Skin of body (tissue), 1 donor: ENCODE measurements at regions not wholly inside any gene's neighbourhood (a gene's known extent, or its start where the extent isn't known, plus 50 kb on each side); places are given as distances from the start of the nearest gene placed in this dataset.
A peak's percentile ranks its signal among the peaks of the same experiment; 100 is the strongest.
"Not testable (repeated sequence)": the region's sequence is repeated elsewhere in the genome, so short reads cannot be mapped to it uniquely, and the experiment has no call there.

Experiments
- DNase-seq: peaks from one replicate; lab custom pipeline; 2025; lab: John Stamatoyannopoulos, UW

DNA sequence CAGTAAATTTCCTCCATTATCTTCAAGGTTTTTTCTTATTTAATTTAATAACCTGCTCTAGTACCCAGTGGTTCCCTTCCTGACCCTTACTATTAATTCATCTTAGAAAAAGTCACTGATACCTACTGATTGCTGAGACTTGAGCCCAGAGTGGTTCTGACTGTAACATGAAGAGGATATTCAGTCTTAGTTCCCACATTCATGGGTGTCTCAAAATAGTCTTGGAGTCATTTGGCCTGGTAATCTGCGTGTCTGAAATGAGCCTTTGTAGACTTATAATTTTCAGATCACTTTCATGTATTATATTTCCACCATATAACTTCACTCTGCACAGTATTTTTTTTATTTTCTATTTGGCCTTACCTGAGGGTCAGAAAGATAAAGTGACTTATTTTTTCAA is 732.0 kb upstream of the KIF2B start:
- no peak for DNase-seq

DNA sequence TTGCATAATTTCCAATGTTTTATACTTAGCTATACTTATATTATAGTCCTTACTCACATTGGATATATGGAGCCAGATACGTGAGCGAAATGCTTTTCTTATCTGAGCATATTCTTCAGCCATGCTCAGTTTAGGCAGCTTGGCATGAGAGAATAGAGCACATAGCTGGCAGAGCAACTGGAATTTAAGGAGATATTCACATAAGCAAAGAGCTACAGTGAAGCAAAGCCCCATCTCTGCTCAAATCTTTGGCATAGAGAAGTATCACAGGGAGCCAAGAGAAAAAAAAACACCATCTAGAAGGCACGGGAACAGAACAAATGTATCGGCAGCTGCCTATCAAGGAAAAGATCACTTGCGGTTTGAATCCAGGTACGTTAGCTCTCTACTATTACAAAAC is 734.2 kb upstream of the KIF2B start:
- DNase-seq, result no peak

DNA sequence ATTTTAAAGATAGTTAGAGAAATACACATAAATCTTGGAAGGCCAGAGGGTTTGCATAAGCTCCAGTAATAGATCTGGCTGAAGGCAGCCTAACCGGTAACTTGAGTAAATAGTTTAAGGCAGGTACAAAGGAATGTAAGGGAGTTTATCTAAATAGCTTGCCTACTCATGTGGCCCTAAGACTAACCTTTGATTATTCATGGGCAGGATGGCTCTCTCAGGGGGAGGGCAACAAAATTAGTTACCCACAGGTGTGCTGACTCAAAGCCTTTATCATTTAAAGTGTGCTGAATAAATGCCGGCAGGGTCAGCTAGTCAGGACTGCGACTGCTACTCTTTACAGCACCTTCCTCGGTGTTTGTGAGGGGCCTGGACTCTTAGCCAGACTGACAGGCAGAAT is 761.3 kb upstream of the KIF2B start:
- no peak for DNase-seq

DNA sequence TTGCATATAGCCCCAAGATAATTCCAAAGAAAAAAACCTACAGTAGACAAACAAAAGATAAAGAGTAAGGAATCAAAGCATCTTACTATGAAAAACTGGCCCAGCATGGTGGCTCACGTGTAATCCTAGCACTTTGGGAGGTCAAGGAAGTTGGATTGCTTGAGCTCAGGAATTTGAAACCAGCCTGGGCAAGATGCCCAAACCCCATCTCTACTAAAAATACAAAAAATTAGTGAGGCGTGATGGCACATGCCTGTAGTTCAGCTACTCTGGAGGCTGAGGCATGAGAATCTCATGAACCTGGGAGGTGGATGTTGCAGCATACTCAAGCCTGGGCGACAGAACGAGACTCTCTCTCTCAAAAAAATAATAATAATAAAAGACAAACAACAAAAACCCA is 764.7 kb upstream of the KIF2B start:
- DNase-seq, result no peak

DNA sequence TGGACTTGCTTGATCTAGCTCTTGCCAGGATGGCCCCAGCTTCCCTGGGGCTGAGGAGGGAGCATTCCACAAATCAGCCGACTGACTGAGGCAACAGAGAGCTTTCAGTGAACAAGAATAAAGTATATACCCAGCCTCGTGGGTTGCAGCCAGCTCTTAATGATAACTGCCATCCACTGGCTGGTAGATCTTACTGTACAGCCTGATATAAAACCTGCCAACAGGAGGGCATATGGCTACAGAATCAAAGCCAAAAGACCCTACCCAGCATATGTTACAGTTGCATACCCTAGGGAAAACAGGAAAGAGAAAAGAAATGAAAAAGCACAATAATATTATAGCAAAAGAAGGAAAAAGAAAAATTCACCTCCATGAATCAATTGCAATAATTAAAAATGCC is 775.9 kb upstream of the KIF2B start:
- no peak for DNase-seq

DNA sequence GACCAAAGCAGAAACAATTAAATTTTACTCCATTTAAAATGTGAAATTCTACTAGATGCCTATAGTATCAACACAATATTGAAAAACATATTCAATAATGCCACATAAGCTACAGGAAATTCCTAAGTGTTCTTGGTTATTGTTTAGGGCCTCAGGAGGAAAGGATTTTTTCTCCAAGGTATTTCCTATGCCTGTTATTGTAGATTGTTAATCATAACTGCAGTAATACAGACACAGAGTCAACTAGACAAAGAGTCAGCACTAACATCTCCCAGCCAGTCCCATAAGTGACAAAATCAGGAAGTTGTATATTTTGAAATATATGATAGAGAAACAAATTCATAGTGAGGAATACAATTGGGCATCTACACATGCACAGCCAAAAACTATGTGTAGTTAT is 782.7 kb upstream of the KIF2B start:
- DNase-seq, result no peak

DNA sequence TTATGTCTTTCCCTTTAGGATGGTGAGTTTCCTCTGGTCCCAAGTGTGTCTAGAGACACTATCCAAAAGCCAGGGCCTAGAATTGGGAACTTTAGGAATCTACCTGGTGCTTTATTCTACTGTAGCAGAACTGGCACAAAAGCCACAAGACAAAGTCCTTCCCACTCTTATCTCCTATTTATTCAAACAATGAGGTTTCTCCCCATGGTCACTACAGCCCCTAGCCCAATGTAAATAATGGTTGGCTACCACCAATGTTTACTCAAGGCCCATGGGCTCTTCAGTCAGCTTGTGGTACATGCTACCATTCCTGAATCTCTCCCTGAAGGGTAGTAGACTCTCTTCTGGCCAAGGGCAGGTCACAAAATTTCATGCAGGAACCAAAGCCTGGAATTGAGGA is 789.4 kb upstream of the KIF2B start:
- no peak for DNase-seq

DNA sequence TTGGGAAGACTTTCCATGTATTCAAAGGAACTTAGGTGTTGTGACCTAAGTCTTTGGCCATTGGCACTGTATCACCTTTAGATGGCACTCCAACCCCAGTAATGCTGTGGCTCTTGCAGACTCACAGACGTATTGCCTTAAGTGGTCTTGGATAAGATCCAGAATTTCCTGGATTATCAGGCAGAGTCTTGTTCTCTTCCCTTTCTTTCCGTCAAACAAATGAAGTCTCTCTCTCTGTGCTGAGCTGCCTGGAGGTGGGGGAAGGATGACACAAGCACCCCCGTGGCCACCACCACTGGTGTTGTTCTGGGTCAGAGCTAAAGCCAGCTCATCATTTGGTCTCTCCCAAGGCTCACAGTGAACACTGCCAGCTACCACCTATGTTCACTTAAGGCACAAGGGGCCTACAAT is 789.9 kb upstream of the KIF2B start:
- peak; percentile 49 for DNase-seq

DNA sequence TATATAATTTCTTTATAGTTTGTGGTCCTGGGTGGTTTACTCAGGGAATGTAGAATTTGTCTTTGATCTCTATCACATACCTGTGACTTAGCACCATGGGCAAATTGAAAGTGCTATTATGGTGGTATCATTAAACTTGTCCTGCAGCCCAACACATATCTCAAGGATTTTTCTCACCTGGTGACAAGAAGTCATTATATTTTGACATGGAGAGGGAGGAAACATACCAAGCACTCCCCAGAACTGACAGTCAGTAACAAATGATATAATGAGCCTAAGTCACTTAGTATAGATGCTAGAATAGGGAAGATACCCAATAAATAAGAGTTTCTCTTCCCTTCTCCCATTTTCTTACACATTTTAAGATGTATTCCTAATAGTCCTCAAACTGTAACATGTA is 805.5 kb upstream of the KIF2B start:
- DNase-seq, result no peak

DNA sequence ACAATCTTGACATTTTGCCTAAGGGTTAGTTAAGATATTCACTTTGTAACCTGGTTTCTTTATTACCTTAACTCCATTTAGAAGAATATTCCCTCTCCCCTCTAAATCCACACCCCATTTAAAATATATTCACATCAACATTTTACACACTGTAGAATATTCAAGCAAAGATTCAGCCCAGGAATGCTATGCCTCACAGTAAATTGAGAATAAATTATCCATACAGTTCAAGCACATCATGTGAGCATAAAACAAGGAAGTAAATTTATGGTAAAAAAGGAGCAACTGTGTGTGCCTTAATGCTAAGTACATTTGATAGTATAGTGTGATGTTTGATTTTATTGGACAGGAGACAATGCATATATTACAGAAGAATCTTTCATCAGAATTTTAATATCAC is 806.6 kb upstream of the KIF2B start:
- DNase-seq, result no peak

DNA sequence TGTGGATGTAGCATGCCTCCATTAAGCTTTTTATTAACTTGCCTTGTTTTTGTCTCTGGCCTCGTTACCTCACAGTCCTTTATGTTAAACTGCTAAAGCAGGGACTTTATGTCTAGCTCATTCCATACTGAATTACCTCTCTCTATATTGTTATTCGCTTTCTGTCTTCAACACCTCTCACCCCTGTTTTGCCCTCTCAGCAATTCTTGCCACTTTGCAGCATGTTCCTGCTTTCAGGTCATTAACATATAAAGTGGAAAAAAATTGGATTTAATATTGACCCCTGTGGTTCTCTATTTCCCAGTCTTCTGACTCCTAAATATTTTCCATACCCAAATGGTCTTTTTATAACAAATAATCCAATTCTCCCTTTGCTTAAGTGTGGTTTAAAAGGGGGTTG is 810.4 kb upstream of the KIF2B start:
- DNase-seq, result no peak

DNA sequence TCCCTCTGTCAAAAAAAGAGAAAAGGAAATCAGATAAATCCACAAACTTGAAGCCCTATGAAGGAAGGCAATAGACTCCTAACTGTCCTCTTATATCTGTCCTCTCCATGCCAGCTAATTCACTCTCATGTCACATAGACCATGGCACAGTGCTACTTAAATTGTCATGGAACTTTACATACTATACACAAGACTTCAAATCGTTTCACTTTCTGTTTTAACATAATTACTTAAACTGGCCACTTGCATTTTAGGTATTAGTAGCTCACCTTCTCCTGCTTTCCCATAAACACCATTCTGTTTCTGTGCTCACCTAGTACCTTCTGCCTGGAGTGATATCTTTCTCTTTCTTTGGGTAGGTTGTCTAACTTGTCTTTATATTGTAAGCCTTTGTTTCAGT is 816.7 kb upstream of the KIF2B start:
- DNase-seq, result no peak

DNA sequence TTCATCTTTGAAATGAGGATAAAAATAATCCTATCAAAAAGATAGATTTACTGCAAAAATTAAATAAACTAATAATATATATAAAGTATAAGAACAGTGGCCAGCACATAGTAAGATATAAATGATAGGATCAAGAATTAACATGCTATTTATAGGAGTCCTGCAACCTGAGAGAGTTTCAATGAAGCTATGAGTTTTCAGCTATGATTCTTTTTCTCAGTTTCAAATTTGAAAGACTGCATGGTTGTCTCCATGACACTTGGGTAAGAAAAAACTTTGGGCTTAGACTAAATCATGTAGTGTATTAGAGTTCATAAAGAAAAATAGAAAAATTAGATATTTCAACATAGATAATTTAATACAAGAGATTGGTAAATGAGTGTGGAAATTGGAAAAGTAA is 817.8 kb upstream of the KIF2B start:
- no peak for DNase-seq

DNA sequence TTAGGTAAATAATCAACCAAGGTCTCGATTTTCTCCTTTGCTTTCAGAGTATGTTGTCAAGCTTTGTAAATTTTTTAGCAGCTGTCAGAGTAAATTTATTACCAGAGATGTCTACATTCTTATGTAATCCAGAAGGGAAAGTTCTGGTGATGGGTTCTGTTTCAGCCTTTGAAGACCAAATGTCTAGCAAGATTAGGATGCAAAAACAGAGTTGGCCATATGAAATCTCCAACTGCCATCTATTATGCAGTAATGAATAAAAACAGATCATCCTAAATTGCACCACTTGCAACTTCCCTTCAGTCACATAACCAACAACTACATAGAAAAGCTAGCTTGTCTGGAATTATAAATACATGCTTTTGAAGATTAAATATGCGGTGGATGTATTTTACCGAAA is 826.8 kb upstream of the KIF2B start:
- DNase-seq, result no peak

DNA sequence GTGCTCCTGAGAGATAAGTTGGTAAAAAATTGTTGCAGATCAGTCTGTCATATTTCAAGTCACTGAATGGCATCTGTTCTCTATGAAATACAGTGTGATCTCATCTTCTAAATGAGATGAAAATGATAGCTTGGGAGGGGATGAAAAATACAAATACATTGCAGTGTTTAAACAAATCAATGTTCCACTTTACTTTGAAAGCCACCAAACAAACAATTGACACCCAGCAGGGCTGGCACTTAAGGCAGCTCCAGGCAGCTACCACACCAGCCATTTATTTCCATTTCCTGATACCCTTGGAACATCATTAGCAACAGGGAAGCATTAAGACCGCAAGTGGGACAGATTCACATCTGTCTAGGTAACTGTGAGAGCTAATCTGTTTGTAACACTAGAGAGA is 827.6 kb upstream of the KIF2B start:
- DNase-seq, result no peak

DNA sequence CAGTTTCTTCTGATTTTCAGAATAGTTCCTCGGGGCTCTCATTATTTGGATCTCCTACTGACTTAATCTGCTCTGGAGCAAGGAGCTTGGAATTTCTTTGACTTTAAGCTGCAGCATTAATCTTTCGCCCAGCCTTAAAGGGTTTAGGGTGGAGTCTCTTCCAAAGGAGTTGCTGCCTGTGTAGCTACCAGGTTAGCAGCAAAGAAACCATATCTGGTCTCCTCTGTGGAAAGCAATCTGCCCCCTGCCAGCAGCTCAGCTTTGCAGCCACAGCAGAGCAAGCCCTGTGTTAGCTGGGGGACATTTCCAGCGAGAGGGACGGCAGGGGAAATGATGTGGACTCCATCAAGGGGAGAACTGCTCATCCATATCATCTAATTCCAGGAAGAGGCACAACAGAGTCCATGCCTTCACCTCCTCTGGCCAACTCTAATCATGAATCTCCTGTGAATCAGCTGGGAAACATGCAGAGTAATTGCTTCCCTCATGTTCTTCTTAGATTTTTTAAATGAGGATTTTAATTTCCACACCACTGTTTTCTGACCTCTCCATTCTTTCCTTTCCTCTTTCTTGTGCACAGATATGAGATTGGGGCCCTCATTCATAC is 827.6 kb upstream of the CA10 start:
- DNase-seq, result no peak

DNA sequence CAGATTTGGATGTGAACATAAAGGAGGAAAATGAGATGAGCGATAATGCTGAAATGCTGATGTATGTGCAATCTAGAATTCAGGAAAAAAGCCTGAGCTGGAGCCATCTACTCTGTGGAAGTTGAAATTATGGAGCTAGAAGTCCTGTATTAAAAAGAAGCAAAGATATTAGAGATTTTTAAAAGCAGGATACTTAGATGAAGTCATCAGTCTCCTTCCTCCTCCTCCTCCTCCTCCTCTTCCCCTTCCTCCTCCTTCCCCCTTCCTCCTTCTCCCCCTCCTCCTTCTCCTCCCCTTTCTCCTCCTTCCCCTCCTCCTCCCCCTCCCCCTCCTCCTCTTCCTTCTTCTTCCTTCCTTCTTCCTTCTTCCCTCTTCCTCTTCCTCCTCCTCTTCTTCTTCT is 823.8 kb upstream of the CA10 start:
- DNase-seq, result no peak

DNA sequence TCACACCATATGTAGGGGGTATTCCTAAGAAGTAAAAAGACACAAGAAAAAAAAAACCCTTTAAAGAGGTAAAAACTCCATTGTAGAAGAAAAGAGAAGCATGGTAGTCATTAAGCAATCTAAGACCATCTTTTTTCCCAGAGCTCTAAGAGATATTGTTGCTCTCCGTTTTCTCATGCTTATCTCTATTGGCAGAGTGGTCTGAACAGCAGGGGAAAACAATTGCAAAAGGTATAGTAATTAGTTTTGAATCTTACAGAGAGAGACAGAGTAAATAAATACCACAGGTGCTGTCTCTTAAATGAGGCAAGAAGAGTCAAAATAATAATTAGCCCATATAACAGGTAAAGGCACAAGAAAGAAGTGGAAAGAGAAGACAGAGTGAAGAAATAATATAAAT is 821.4 kb upstream of the CA10 start:
- DNase-seq, result no peak

DNA sequence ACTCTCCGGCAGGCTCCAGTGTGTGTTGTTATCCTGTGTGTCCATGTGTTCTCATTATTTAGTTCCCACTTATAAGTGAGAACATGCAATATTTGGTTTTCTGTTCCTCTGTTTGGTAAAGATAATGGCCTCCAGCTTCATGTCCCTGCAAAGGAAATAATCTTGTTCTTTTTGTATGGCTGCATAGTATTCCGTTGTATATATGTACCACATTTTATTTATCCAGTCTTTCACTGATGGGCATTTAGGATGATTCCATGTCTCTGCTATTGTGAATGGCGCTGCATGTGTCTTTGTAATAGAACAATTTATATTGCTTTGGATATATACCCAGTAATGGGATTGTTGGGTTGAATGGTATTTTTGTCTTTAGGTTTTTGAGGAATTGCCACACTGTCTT is 807.3 kb upstream of the CA10 start:
- no peak for DNase-seq

DNA sequence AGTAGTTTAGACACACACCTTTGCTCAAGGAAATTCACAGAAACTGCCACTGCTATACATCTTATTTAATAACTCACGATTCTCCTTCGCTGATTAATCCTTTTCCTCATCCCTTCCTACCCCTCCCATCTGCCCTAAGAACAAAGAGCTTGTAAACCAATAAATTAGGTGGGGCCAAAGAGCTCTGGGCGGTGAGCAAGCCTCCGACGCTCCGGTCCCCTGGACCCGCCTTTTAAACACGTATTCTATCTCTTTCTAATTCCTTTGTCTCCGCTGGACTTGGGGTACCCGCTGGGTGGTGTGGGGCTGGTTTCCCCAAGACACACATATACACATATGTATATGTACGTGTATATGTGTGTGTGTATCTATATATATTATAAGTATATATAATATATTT is 803.2 kb upstream of the CA10 start:
- not testable (repeated sequence) for DNase-seq

DNA sequence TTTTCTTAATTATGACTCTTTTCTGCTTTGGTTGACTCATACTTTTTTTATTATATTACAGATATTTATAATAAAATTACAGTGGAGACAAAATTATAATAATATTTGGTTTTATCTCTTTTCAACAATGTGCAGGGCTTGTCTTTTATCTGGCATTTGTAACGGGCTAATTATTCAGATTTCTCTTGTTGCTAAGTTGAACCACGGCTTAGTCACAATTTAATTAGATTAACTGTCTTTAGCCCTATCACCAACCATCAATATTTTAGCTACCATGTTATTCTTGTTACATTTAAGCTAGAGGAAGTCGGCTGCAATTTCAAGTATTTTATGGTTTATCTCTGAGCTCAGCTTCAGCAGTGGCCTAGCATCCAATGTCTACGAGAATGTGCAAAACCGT is 798.9 kb upstream of the CA10 start:
- DNase-seq, result no peak

DNA sequence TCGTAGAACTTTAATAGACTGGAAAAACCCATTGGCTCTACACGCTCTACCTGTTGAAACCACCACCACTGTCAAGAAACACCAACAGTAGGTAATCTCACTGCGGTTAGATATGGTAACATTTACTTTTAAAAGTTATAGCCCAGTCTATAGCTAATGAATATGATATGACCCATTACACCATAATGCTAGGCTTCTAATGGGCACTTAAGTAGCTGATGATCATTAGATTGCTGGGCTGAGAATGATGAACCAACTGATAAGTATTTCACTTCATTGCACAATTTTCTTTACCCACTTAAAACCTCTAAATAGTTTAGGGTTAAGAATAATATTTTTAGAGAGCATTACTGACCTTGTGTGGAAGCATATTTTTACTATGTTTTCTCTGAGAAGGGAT is 788.9 kb upstream of the CA10 start:
- no peak for DNase-seq

DNA sequence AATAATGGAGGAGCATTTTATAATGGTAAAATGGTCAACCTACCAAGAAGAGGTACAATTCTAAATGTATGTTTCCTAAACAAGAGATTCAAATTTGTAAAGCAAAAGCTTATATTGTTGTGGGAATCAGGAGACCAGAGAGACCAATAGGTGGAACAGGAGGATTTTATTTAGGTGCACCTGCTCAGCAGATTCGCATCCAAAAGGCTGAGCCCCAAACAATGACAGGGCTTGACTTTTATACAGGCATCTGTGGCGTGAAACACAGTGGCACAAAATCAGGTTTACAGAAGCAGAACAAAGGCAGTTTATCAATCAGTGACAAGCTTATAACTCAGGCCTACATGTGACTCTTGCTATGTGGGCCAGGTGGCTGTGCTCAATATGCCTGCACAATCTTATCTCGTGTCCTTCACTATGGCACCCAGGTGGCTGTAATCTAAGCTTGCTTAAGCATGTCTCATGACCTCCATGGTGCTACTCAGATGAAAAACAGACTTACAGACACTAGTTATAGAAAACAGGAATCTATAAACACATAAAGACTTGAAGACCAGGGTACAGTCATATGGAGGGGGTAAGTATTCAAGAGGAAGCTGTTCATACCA is 780.2 kb upstream of the CA10 start:
- no peak for DNase-seq

DNA sequence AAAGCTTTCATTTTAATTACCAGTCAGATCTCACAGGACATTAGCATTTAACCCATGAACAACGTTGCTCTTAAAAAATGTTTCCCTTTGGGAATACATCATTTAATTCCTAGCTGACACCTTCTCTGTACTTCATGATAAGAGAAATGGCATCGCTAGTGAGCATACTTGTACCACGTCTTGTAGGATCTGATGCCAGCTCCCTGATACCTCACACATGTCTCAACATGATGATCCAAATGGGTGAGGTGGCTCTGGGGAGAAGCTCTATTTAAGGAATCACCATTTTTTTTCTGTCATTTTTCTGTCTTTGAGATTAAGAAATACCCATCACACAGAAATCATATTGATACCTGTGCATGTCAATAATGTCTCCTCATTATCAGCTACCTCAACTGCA is 772.1 kb upstream of the CA10 start:
- DNase-seq, result no peak
